PC-3 (cell line): ENCODE measurements at regions not wholly inside any gene's neighbourhood (a gene's known extent, or its start where the extent isn't known, plus 50 kb on each side); places are given as distances from the start of the nearest gene placed in this dataset.

Experiments used
- CTCF ChIP-seq: fragments of 300-600 bp; sonication (generic); conservative IDR thresholded peaks from 2 replicates; pipeline ENCODE4 v1.5.1; 2017; ENCODE audit warnings: antibody characterized with exemption, low read depth, mild to moderate bottlenecking, low read length
- EZH2phosphoT487 ChIP-seq: fragments of 300-600 bp; sonication (generic); IDR thresholded peaks from 2 replicates; pipeline ENCODE4 v1.6.1; 2018; ENCODE audit warnings: mild to moderate bottlenecking, antibody characterized with exemption, low read length, borderline replicate concordance

- TF ChIP-seq CTCF: peak; percentile 99
- TF ChIP-seq EZH2phosphoT487: no peak
These were observed 53.6 kb upstream of the TMEM72 start for GRCh38 chr10:44857363-44858016.
